Renal cortex interstitium (tissue), 11 donors: ENCODE measurements at regions not wholly inside any gene's neighbourhood (a gene's known extent, or its start where the extent isn't known, plus 50 kb on each side); places are given as distances from the start of the nearest gene placed in this dataset.
"Not testable (repeated sequence)": the region's sequence is repeated elsewhere in the genome, so short reads cannot be mapped to it uniquely, and the experiment has no call there.

ENCODE experiments used
- DNase-seq, 11 donors: peaks; one replicate each; pipeline ENCODE4 v3.0.0-alpha.2; 2013; ENCODE audit warnings: low read depth in 9 of 11, low spot score in 4 of 11; ENCODE audit errors: extremely low read depth in 1 of 11

DNA sequence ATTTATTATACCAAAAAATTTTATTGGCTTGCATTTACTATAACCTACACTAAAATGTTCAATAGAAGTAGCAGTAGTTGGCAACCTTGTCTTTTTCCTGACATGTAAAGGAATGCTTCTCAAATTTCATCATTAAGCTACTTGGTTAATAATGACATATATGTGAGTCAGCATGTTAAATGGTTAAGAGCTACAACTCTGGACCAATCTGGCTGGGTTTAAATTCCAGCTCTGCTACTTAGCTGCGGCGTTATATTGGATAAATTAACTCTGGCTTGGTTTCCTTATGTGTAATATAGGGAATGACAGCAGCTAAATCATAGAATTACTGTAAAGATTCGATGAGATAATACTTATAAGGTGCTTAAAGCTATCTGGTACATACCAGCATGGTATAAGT is 53.7 kb upstream of the OTOGL start:
- no peak for DNase-seq

- DNase-seq: no peak
These were observed 54.7 kb upstream of the OTOGL start for GRCh38 chr12:80044694-80045046.

DNA sequence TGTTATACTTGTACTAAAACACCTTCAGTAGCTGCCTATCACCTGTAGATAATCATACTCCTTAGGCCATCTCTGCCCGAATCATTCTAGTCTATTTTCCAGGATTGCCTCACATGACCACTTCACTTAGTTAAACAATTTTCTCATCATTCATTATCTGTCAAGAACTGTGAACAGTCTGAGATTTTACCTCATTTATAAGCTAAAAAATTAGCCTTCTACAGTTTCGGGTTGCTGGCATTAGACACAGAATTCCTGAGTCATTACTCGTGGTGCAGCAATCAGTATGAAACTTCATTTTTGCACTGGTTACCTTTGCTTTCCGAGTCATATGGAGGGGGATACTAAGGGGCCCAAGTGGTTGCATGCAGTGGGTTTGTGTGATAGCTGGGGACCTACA is 57.6 kb upstream of the OTOGL start:
- DNase-seq: no peak

DNA sequence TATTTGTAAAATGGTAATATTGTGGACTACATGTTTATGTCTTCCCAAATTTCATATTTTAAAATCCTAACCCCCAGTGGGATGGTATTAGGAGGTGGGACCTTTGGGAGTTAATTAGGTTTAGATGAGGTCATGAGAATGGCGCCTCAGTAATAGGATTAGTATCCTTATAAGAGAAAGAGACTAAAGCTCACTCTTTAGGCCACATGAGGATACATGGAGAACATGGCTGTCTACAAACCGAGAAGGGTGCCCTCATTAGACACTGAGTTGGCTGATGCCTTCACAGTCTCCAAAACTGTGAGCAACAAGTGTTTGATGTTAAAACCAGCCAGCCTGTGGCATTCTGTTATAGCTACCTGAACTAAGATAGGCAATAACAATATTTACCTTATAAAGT is 58.3 kb upstream of the OTOGL start:
- no peak for DNase-seq

GRCh38 chr12:80040075-80040738 is 59.1 kb upstream of the OTOGL start:
- no peak for DNase-seq

- DNase-seq: no peak
These were observed 61.2 kb upstream of the OTOGL start for GRCh38 chr12:80038062-80038560.

DNA sequence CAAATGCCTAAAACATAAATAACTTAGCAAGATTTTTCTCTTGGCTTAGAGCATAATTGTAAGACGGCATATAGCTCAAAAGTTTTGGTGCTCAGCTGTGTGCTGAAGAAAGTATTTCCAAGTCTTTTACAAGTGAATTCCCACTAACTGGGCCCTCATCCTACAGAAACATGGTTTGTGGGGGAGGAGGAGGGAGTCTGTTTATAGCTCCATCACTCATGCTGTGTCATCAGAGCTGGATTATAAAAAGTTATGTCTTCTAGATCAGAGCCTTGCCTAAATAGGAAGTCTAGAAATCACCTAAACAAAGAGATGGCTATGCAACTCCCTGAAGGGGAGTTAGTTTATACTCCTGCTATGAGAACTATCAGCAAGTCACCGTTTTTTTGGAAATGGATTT is 65.9 kb upstream of the OTOGL start:
- peak in 8 of 11 donors; percentile 21 to 72 (median 37) for DNase-seq

DNA sequence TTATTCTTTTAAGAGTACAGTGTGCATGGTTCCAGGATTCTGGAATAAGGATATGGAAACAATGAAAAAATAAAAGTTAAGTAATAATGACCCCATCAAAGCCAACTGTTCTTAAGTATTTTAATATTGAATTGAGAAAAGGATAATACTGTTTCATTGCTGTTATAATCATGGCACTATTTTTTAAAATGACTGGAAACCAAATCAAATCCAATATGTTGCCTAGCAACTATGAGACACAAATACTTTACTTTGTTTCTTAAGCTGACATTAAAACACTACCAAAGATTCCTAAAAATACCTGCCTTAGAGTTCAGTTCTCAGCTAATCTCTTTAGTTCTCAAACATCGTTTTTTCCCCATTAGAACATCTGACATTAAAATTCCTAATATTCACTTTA is 66.4 kb upstream of the OTOGL start:
- no peak for DNase-seq

- no peak for DNase-seq
These were observed 68.1 kb upstream of the OTOGL start for GRCh38 chr12:80031229-80031628.

- no peak for DNase-seq
These were observed 73.7 kb upstream of the OTOGL start for GRCh38 chr12:80025638-80026037.

DNA sequence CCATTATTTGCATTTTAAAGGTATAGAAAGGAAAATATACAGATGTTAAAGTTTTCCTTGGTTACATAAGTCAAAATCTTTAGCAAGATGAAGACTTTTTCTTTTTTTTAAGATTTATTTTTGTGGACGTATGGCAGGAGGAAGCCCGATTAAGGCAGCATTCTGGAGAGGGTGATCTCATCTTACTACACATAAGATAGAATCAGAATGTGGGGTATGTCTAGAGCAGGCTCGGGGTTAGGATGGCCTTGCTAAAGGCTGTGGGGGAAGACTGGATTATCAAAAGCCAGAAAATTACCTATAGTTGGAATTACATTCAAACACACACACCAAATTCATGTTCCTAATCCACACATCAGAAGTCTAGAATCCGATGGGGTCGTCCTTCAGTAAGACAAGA is 79.6 kb upstream of the OTOGL start:
- DNase-seq: no peak

GRCh38 chr12:80018119-80018518 is 81.2 kb upstream of the OTOGL start:
- no peak for DNase-seq

GRCh38 chr12:80017261-80017870 is 82.0 kb upstream of the OTOGL start:
- DNase-seq: no peak

- DNase-seq: no peak
These were observed 81.8 kb upstream of the PPP1R12A start for GRCh38 chr12:80016684-80017083.

- no peak for DNase-seq
These were observed 80.8 kb upstream of the PPP1R12A start for GRCh38 chr12:80015660-80016059.

GRCh38 chr12:80003744-80004143 is 68.8 kb upstream of the PPP1R12A start:
- DNase-seq: not testable (repeated sequence)

DNA sequence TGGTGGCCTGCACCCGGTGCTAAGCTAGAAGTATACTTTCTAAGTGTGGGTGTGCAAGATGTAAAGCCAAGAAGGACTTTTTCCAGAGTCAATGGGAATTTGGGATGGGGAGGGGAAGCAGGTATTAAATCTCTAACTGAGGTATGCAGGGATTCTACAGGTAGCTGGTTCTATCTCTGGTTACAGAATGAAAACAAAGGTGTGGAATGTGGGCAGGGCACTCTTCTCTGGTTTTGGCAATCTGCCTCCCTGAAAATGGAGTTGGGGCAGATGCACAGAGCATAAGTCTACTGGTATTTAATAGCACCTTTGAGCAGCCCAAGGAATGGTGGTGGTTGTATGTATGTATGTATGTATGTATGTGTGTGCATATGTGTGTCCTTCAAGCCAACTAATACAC is 66.7 kb upstream of the PPP1R12A start:
- no peak for DNase-seq

DNA sequence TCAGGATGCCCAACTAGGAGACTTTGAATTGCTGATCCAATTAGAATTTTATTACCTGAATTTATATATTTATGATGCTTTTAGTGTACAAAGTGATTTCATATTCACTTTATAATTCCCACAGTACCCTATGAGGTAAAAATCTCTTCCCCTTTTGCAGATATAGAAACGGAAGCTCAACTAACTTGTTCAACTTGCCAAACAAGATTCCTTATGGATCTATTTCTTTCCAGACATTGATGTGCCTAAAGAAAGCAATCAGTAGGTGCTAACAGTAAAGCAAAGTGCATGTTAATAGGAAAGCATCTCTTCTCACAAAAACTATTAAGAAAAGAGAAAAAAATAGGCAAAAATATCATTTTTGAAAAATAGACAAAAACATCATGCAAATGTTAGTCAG is 65.9 kb upstream of the PPP1R12A start:
- DNase-seq: no peak

GRCh38 chr12:79998554-79998953 is 63.7 kb upstream of the PPP1R12A start:
- DNase-seq: no peak

GRCh38 chr12:79997096-79997791 is 62.3 kb upstream of the PPP1R12A start:
- DNase-seq: no peak
